Umbilical cord (tissue), 1 donor: ENCODE measurements at regions not wholly inside any gene's neighbourhood (a gene's known extent, or its start where the extent isn't known, plus 50 kb on each side); places are given as distances from the start of the nearest gene placed in this dataset.
A peak's percentile ranks its signal among the peaks of the same experiment; 100 is the strongest.

Source experiments
- DNase-seq: peaks from one replicate; pipeline ENCODE4 v3.0.0-alpha.2; 2015; ENCODE audit warnings: low spot score

GRCh38 chr5:172569861-172570558, 71.1 kb upstream of the NEURL1B start:
- no peak for DNase-seq

- DNase-seq, result no peak
Observed at GRCh38 chr5:172568308-172568910, 72.7 kb upstream of the NEURL1B start.

GRCh38 chr5:172567843-172568242, 73.2 kb upstream of the NEURL1B start:
- no peak for DNase-seq

GRCh38 chr5:172567294-172567693, 73.8 kb upstream of the NEURL1B start:
- no peak for DNase-seq

GRCh38 chr5:172565931-172566665, 75.0 kb upstream of the NEURL1B start:
- no peak for DNase-seq

- no peak for DNase-seq
Observed at GRCh38 chr5:172565455-172565854, 75.6 kb upstream of the NEURL1B start.

GRCh38 chr5:172564883-172565282, 76.2 kb upstream of the NEURL1B start:
- no peak for DNase-seq

GRCh38 chr5:172564188-172564587, 76.9 kb upstream of the NEURL1B start:
- no peak for DNase-seq

GRCh38 chr5:172562443-172562842, 78.6 kb upstream of the NEURL1B start:
- peak; percentile 41 for DNase-seq

- DNase-seq, result no peak
Observed at GRCh38 chr5:172561151-172561550, 79.9 kb upstream of the NEURL1B start.

- DNase-seq, result peak; percentile 95
Observed at GRCh38 chr5:172559004-172559932, 81.8 kb upstream of the NEURL1B start.

GRCh38 chr5:172558076-172558976, 82.7 kb upstream of the NEURL1B start:
- peak; percentile 70 for DNase-seq

GRCh38 chr5:172556971-172557461, 84.0 kb upstream of the NEURL1B start:
- DNase-seq, result peak; percentile 93

- no peak for DNase-seq
Observed at GRCh38 chr5:172556262-172556661, 84.8 kb upstream of the NEURL1B start.

- peak; percentile 72 for DNase-seq
Observed at GRCh38 chr5:172554562-172554961, 86.5 kb upstream of the NEURL1B start.

GRCh38 chr5:172553903-172554302, 87.2 kb upstream of the NEURL1B start:
- DNase-seq, result peak; percentile 67

GRCh38 chr5:172553167-172553566, 87.9 kb upstream of the NEURL1B start:
- DNase-seq, result no peak

- no peak for DNase-seq
Observed at GRCh38 chr5:172550996-172551395, 90.1 kb upstream of the NEURL1B start.

- no peak for DNase-seq
Observed at GRCh38 chr5:172550096-172550765, 90.8 kb upstream of the NEURL1B start.

- no peak for DNase-seq
Observed at GRCh38 chr5:172549696-172550095, 91.4 kb upstream of the NEURL1B start.
